Smooth muscle cell (in vitro differentiated cells): ENCODE measurements at regions not wholly inside any gene's neighbourhood (a gene's known extent, or its start where the extent isn't known, plus 50 kb on each side); places are given as distances from the start of the nearest gene placed in this dataset.

Source experiments
- DNase-seq: peaks from one replicate; lab custom pipeline; 2025; ENCODE audit not compliant: unreplicated experiment; lab: John Stamatoyannopoulos, UW
- H2AFZ ChIP-seq: fragments of 200-600 bp; sonication (generic); 2 replicates; pipeline ENCODE4 v1.6.0; 2016; ENCODE audit warnings: antibody characterized with exemption, low read depth, mild to moderate bottlenecking
- H3F3A ChIP-seq: fragments of 200-600 bp; sonication (generic); 2 replicates; pipeline ENCODE4 v1.6.0; 2017; ENCODE audit warnings: antibody characterized with exemption, low read depth
- H3K27ac ChIP-seq: fragments of 200-600 bp; sonication (generic); 2 replicates; pipeline ENCODE4 v1.5.1; 2016; ENCODE audit warnings: low read depth, mild to moderate bottlenecking
- H3K27me3 ChIP-seq: fragments of 200-600 bp; sonication (generic); 2 replicates; pipeline ENCODE4 v1.6.1; 2016; ENCODE audit warnings: low read depth, mild to moderate bottlenecking
- H3K36me3 ChIP-seq: fragments of 200-600 bp; sonication (generic); 2 replicates; pipeline ENCODE4 v1.5.1; 2016; ENCODE audit warnings: low read depth
- H3K4me1 ChIP-seq: fragments of 200-600 bp; sonication (generic); 2 replicates; pipeline ENCODE4 v1.5.1; 2016; ENCODE audit warnings: low read depth
- H3K4me2 ChIP-seq: fragments of 200-600 bp; sonication (generic); 2 replicates; pipeline ENCODE4 v1.6.0; 2016; ENCODE audit warnings: mild to moderate bottlenecking
- H3K4me3 ChIP-seq: fragments of 200-600 bp; sonication (generic); 2 replicates; pipeline ENCODE4 v1.5.1; 2016; ENCODE audit warnings: mild to moderate bottlenecking
- H3K79me2 ChIP-seq: fragments of 200-600 bp; sonication (generic); 2 replicates; pipeline ENCODE4 v1.6.0; 2016; ENCODE audit warnings: low read depth, mild to moderate bottlenecking
- H3K9ac ChIP-seq: fragments of 200-600 bp; sonication (generic); 2 replicates; pipeline ENCODE4 v1.6.0; 2016; ENCODE audit warnings: low read depth
- H3K9me3 ChIP-seq: fragments of 200-600 bp; sonication (generic); replicated peaks from 2 replicates; pipeline ENCODE4 v1.5.1; 2016; ENCODE audit warnings: low read depth
- H4K20me1 ChIP-seq: fragments of 200-600 bp; sonication (generic); 2 replicates; pipeline ENCODE4 v1.6.0; 2016; ENCODE audit warnings: low read depth
- WGBS: methylation state at CpG from one replicate; pipeline ENCODE4 v1.1.7; 2016; ENCODE audit warnings: low lambda C conversion rate; 5-methylcytosine and 5-hydroxymethylcytosine counted together
- TF ChIP-seq, protein P1 (sequence below): fragments of 200-600 bp; sonication (generic); IDR thresholded peaks from 2 replicates; pipeline ENCODE4 v1.5.1; 2017; ENCODE audit warnings: borderline replicate concordance, mild to moderate bottlenecking, antibody characterized with exemption; ENCODE audit not compliant: insufficient read depth, poor library complexity, severe bottlenecking

DNA sequence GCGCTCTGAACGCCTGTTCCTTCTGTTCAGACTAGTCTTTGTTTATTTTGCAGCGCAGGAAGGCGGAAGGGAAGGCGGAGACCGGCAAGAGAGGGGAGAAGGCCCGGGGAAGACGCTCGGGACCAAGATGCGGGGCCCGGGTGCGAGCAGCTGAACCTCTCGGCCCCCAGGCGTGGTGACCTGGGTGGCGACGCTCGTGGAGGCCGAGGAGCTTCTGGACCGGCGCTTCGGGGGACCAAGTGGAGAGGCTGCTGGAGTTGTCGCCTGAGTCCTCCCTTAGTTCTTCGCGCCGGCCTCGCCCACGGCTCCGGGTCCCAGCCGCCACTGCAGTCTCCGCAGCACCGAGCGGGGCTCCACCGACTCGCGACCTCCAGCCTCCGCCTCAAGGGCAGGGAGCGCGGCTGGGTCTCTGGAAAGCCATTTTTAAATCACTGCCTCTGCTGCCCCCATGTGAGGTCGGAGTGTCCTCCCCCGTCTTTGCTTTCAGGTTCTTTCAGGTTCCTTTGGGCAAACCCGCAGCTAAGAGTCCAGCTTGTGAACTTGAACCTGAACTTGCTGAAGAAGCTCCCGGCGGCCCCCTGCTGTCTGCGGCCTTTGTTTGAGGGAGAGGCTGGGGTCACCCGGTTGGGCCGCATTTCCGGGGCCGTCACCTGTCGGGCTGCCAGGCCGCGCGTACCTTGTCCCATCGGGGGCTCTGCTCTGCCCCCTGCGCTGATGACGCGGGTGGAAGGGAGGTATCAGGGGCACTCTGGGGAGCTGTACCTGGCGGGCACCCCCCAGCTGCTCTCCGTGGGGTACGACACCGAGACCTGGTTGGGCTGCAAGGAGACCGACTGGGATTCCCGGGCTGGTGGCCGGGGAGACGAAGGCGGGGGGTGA is 136.0 kb downstream of the KIF20B start:
- no peaks in the 10 kb centered on the region for H3K36me3 ChIP-seq
- H3K4me2 ChIP-seq, result no peak overlapping the region
- no peaks in the 10 kb centered on the region for H3F3A ChIP-seq
- TF ChIP-seq, protein P1, sequence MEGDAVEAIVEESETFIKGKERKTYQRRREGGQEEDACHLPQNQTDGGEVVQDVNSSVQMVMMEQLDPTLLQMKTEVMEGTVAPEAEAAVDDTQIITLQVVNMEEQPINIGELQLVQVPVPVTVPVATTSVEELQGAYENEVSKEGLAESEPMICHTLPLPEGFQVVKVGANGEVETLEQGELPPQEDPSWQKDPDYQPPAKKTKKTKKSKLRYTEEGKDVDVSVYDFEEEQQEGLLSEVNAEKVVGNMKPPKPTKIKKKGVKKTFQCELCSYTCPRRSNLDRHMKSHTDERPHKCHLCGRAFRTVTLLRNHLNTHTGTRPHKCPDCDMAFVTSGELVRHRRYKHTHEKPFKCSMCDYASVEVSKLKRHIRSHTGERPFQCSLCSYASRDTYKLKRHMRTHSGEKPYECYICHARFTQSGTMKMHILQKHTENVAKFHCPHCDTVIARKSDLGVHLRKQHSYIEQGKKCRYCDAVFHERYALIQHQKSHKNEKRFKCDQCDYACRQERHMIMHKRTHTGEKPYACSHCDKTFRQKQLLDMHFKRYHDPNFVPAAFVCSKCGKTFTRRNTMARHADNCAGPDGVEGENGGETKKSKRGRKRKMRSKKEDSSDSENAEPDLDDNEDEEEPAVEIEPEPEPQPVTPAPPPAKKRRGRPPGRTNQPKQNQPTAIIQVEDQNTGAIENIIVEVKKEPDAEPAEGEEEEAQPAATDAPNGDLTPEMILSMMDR, result no peak
- no peaks in the 10 kb centered on the region for H4K20me1 ChIP-seq
- 97% methylated on average over 62 of the region's 65 CpGs for WGBS
- no peak overlapping the region for H3K4me3 ChIP-seq
- H3K9ac ChIP-seq, result no peak overlapping the region
- peaks cover 5% of the 10 kb centered on the region for H3K9me3 ChIP-seq
- H3K27ac ChIP-seq, result no peak overlapping the region
- H3K79me2 ChIP-seq, result no peaks in the 10 kb centered on the region
- no peak for DNase-seq
- no peaks in the 10 kb centered on the region for H3K27me3 ChIP-seq
- H2AFZ ChIP-seq, result no peak overlapping the region
- H3K4me1 ChIP-seq, result no peaks in the 10 kb centered on the region

- Histone ChIP-seq H3K9me3 (no peaks in the 10 kb centered on the region), H3F3A (no peaks in the 10 kb centered on the region), H3K79me2 (no peaks in the 10 kb centered on the region), H3K9ac (no peak overlapping the region), H3K27me3 (no peaks in the 10 kb centered on the region), H3K4me1 (no peaks in the 10 kb centered on the region), H3K4me2 (no peak overlapping the region), H2AFZ (no peak overlapping the region), H3K4me3 (no peak overlapping the region), H4K20me1 (no peaks in the 10 kb centered on the region), H3K27ac (no peak overlapping the region), H3K36me3 (no peaks in the 10 kb centered on the region)
- 94% methylated on average over 23 of the region's 23 CpGs for WGBS
- TF ChIP-seq, protein P1, result no peak
- DNase-seq, result no peak
Observed at GRCh38 chr10:89838044-89838615, 136.7 kb downstream of the KIF20B start.

DNA sequence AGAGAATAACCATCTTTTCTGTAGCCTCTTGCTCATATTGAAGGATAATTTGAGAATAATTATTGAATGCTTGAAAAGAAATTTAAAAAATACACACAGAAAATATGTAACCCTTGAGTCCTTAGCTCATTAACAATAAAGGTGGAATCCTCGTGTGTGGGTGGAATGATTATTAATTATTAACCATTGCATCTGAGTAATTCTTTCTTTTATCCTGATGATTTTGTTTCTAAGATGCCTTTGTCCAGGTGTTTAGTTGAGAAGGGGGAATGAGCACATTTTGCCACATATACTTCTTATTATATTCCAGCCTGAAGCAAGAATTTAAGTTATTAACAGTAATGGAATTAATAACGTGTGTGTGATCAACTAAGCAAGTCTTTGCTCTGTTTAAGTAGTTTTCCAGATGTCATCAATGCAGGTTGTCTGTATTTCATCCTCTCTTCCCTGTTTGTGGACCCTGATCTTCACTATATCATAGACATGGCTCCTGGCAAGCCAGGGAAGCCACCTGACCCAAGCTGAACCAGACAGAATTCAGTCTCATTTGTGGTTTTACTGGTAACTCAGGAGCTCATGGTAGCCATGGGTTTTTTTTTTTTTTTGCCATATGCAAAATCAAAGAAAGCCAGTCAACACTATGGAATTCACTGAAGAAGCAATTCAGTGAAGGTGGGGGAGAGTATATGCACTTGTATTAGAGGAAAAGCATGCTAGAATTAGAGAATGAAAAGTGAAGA is 144.3 kb downstream of the KIF20B start:
- no peaks in the 10 kb centered on the region for H3K79me2 ChIP-seq
- H3K9me3 ChIP-seq, result no peaks in the 10 kb centered on the region
- DNase-seq, result no peak
- H3K9ac ChIP-seq, result no peak overlapping the region
- H3K4me2 ChIP-seq, result no peak overlapping the region
- 90% methylated on average over 2 of the region's 2 CpGs for WGBS
- no peak overlapping the region for H3K4me3 ChIP-seq
- no peaks in the 10 kb centered on the region for H3K36me3 ChIP-seq
- TF ChIP-seq, protein P1, result no peak
- no peaks in the 10 kb centered on the region for H4K20me1 ChIP-seq
- no peaks in the 10 kb centered on the region for H3K4me1 ChIP-seq
- H3K27ac ChIP-seq, result no peak overlapping the region
- H3K27me3 ChIP-seq, result no peaks in the 10 kb centered on the region
- no peak overlapping the region for H2AFZ ChIP-seq
- H3F3A ChIP-seq, result no peaks in the 10 kb centered on the region
